Skeletal muscle tissue (tissue), 3 donors: ENCODE measurements at regions not wholly inside any gene's neighbourhood (a gene's known extent, or its start where the extent isn't known, plus 50 kb on each side); places are given as distances from the start of the nearest gene placed in this dataset.

Source experiments
- H3K27ac ChIP-seq: one replicate; pipeline ENCODE4 v1.7.0; 2013; ENCODE audit warnings: mild to moderate bottlenecking, low read depth, low read length, inconsistent platforms
- H3K27me3 ChIP-seq, 3 donors: one replicate each; pipeline ENCODE4 v1.7.0; 2013; ENCODE audit warnings: low read length in 3 of 3; ENCODE audit not compliant: control insufficient read depth in 3 of 3, insufficient read depth in 3 of 3
- H3K36me3 ChIP-seq, 3 donors: one replicate each; pipeline ENCODE4 v1.7.0; 2013; ENCODE audit warnings: low read length in 3 of 3; ENCODE audit not compliant: control insufficient read depth in 3 of 3, insufficient read depth in 3 of 3
- H3K4me1 ChIP-seq, 3 donors: one replicate each; pipeline ENCODE4 v1.7.0; 2013; ENCODE audit warnings: low read length in 3 of 3, mild to moderate bottlenecking in 3 of 3; ENCODE audit not compliant: control insufficient read depth in 3 of 3, insufficient read depth in 3 of 3
- H3K4me3 ChIP-seq, 3 donors: one replicate each; pipeline ENCODE4 v1.7.0; 2013; ENCODE audit warnings: low read length in 3 of 3
- H3K9ac ChIP-seq, 3 donors: one replicate each; pipeline ENCODE4 v1.7.0; 2013; ENCODE audit warnings: low read length in 3 of 3, mild to moderate bottlenecking in 3 of 3, moderate library complexity in 2 of 3, low read depth in 1 of 3
- H3K9me3 ChIP-seq, 3 donors: one replicate each; pipeline ENCODE4 v1.7.0; 2013; ENCODE audit warnings: low read length in 3 of 3; ENCODE audit not compliant: control insufficient read depth in 3 of 3
- donor health status: Osteomylitis.

- H3K4me1 ChIP-seq, result peaks cover 0 to 4% (median 0%) of the 10 kb centered on the region in 3 donors
- no peaks in the 10 kb centered on the region for H3K36me3 ChIP-seq
- no peaks in the 10 kb centered on the region for H3K9me3 ChIP-seq
- no peak overlapping the region for H3K27ac ChIP-seq
- no peak overlapping the region for H3K9ac ChIP-seq
- no peak overlapping the region for H3K4me3 ChIP-seq
- no peaks in the 10 kb centered on the region for H3K27me3 ChIP-seq
Observed at GRCh38 chr12:74891083-74891668, 318.5 kb downstream of the KCNC2 start.

- no peaks in the 10 kb centered on the region for H3K27me3 ChIP-seq
- H3K27ac ChIP-seq, result no peak overlapping the region
- no peaks in the 10 kb centered on the region for H3K36me3 ChIP-seq
- H3K4me3 ChIP-seq, result no peak overlapping the region
- H3K4me1 ChIP-seq, result peaks cover 0 to 4% (median 0%) of the 10 kb centered on the region in 3 donors
- no peaks in the 10 kb centered on the region for H3K9me3 ChIP-seq
- H3K9ac ChIP-seq, result no peak overlapping the region
Observed at GRCh38 chr12:74892057-74892633, 317.5 kb downstream of the KCNC2 start.

- H3K4me3 ChIP-seq, result no peak overlapping the region
- H3K27me3 ChIP-seq, result no peaks in the 10 kb centered on the region
- no peak overlapping the region for H3K9ac ChIP-seq
Observed at GRCh38 chr12:74896186-74896585, 313.5 kb downstream of the KCNC2 start.

GRCh38 chr12:74897425-74898211 lies 312.0 kb downstream of the KCNC2 start:
- no peak overlapping the region for H3K27ac ChIP-seq
- H3K27me3 ChIP-seq, result no peaks in the 10 kb centered on the region
- no peak overlapping the region for H3K4me3 ChIP-seq
- no peaks in the 10 kb centered on the region for H3K4me1 ChIP-seq
- H3K36me3 ChIP-seq, result no peaks in the 10 kb centered on the region
- no peak overlapping the region for H3K9ac ChIP-seq
- no peaks in the 10 kb centered on the region for H3K9me3 ChIP-seq

More at GRCh38 chr12:74896186-74896585, 313.5 kb downstream of the KCNC2 start:
- no peak overlapping the region for H3K27ac ChIP-seq
- no peaks in the 10 kb centered on the region for H3K4me1 ChIP-seq
- H3K9me3 ChIP-seq, result no peaks in the 10 kb centered on the region
- no peaks in the 10 kb centered on the region for H3K36me3 ChIP-seq

- no peak overlapping the region for H3K9ac ChIP-seq
- no peak overlapping the region for H3K27ac ChIP-seq
- H3K9me3 ChIP-seq, result no peaks in the 10 kb centered on the region
- no peak overlapping the region for H3K4me3 ChIP-seq
- H3K4me1 ChIP-seq, result no peaks in the 10 kb centered on the region
- no peaks in the 10 kb centered on the region for H3K36me3 ChIP-seq
- H3K27me3 ChIP-seq, result no peaks in the 10 kb centered on the region
Observed at GRCh38 chr12:74899031-74899829, 310.4 kb downstream of the KCNC2 start.

GRCh38 chr12:74900232-74900631 lies 309.4 kb downstream of the KCNC2 start:
- H3K4me3 ChIP-seq, result no peak overlapping the region
- no peaks in the 10 kb centered on the region for H3K9me3 ChIP-seq
- no peaks in the 10 kb centered on the region for H3K27me3 ChIP-seq

GRCh38 chr12:74903522-74903921 lies 306.1 kb downstream of the KCNC2 start:
- Histone ChIP-seq H3K9ac (no peak overlapping the region), H3K4me3 (no peak overlapping the region), H3K9me3 (no peaks in the 10 kb centered on the region), H3K36me3 (no peaks in the 10 kb centered on the region), H3K4me1 (no peaks in the 10 kb centered on the region), H3K27ac (no peak overlapping the region), H3K27me3 (no peaks in the 10 kb centered on the region)

More at GRCh38 chr12:74900232-74900631, 309.4 kb downstream of the KCNC2 start:
- H3K9ac ChIP-seq, result no peak overlapping the region
- no peaks in the 10 kb centered on the region for H3K36me3 ChIP-seq
- no peak overlapping the region for H3K27ac ChIP-seq
- no peaks in the 10 kb centered on the region for H3K4me1 ChIP-seq

GRCh38 chr12:74906224-74906623 lies 303.4 kb downstream of the KCNC2 start:
- no peak overlapping the region for H3K4me3 ChIP-seq
- H3K27ac ChIP-seq, result no peak overlapping the region
- no peaks in the 10 kb centered on the region for H3K36me3 ChIP-seq
- H3K9ac ChIP-seq, result no peak overlapping the region
- H3K9me3 ChIP-seq, result no peaks in the 10 kb centered on the region
- no peaks in the 10 kb centered on the region for H3K27me3 ChIP-seq
- H3K4me1 ChIP-seq, result no peaks in the 10 kb centered on the region

GRCh38 chr12:74910831-74911230 lies 298.8 kb downstream of the KCNC2 start:
- H3K4me1 ChIP-seq, result no peaks in the 10 kb centered on the region
- H3K27me3 ChIP-seq, result no peaks in the 10 kb centered on the region
- no peaks in the 10 kb centered on the region for H3K36me3 ChIP-seq
- H3K4me3 ChIP-seq, result no peak overlapping the region
- H3K27ac ChIP-seq, result no peak overlapping the region
- H3K9ac ChIP-seq, result no peak overlapping the region
- no peaks in the 10 kb centered on the region for H3K9me3 ChIP-seq
